Trophoblast cell (in vitro differentiated cells and primary cell): ENCODE measurements at regions not wholly inside any gene's neighbourhood (a gene's known extent, or its start where the extent isn't known, plus 50 kb on each side); places are given as distances from the start of the nearest gene placed in this dataset.

ENCODE experiments used
- DNase-seq, 2 donors: peaks; one replicate each; pipeline ENCODE4 v3.0.0-alpha.2; 2016
- H2AFZ ChIP-seq: 2 replicates; pipeline ENCODE4 v1.6.1; 2013; ENCODE audit warnings: low read length, moderate library complexity, mild to moderate bottlenecking; ENCODE audit not compliant: insufficient read depth, poor library complexity
- H2AK5ac ChIP-seq: 2 replicates; pipeline ENCODE4 v1.6.1; 2013; ENCODE audit warnings: mild to moderate bottlenecking, low read length
- H2BK120ac ChIP-seq: 2 replicates; pipeline ENCODE4 v1.6.1; 2013; ENCODE audit warnings: low read length, mild to moderate bottlenecking, moderate library complexity; ENCODE audit not compliant: insufficient read depth, poor library complexity
- H2BK12ac ChIP-seq: 2 replicates; pipeline ENCODE4 v1.6.1; 2013; ENCODE audit warnings: mild to moderate bottlenecking, low read length, moderate library complexity
- H2BK5ac ChIP-seq: 2 replicates; pipeline ENCODE4 v1.6.1; 2013; ENCODE audit warnings: low read length, low read depth, moderate library complexity, mild to moderate bottlenecking; ENCODE audit not compliant: poor library complexity
- H3K14ac ChIP-seq: 2 replicates; pipeline ENCODE4 v1.6.1; 2013; ENCODE audit warnings: mild to moderate bottlenecking, low read length
- H3K18ac ChIP-seq: 2 replicates; pipeline ENCODE4 v1.6.1; 2013; ENCODE audit warnings: mild to moderate bottlenecking, low read length
- H3K23ac ChIP-seq: 2 replicates; pipeline ENCODE4 v1.6.1; 2013; ENCODE audit warnings: low read length
- H3K27ac ChIP-seq: 2 replicates; pipeline ENCODE4 v1.5.1; 2013; ENCODE audit warnings: low read depth, mild to moderate bottlenecking, inconsistent platforms, low read length, moderate library complexity
- H3K27me3 ChIP-seq: 2 replicates; pipeline ENCODE4 v1.6.1; 2013; ENCODE audit warnings: inconsistent platforms, mild to moderate bottlenecking, low read length, moderate library complexity; ENCODE audit not compliant: insufficient read depth
- H3K36me3 ChIP-seq, 2 experiments: 1 replicate in 1 of 2; 2 replicates in 1 of 2; pipeline ENCODE4 v1.6.1; 2013; ENCODE audit warnings: low read length in 2 of 2, mild to moderate bottlenecking in 2 of 2, moderate library complexity in 1 of 2; ENCODE audit not compliant: insufficient read depth in 2 of 2, control insufficient read depth in 1 of 2
- H3K4ac ChIP-seq: 2 replicates; pipeline ENCODE4 v1.6.1; 2013; ENCODE audit warnings: low read depth, mild to moderate bottlenecking, low read length, moderate library complexity
- H3K4me1 ChIP-seq, 2 experiments: 1 replicate in 1 of 2; 2 replicates in 1 of 2; pipeline ENCODE4 v1.6.1; 2013; ENCODE audit warnings: low read length in 2 of 2, mild to moderate bottlenecking in 2 of 2, moderate library complexity in 1 of 2; ENCODE audit not compliant: insufficient read depth in 2 of 2, control insufficient read depth in 1 of 2
- H3K4me2 ChIP-seq: 2 replicates; pipeline ENCODE4 v1.6.1; 2013; ENCODE audit warnings: inconsistent platforms, mild to moderate bottlenecking, low read length, moderate library complexity
- H3K4me3 ChIP-seq: 2 replicates; pipeline ENCODE4 v1.5.1; 2013; ENCODE audit warnings: mild to moderate bottlenecking, low read depth, low read length, inconsistent platforms
- H3K79me1 ChIP-seq: one replicate; pipeline ENCODE4 v1.6.1; 2013; ENCODE audit warnings: low read length
- H3K79me2 ChIP-seq: 2 replicates; pipeline ENCODE4 v1.6.1; 2013; ENCODE audit warnings: low read length, mild to moderate bottlenecking; ENCODE audit not compliant: control insufficient read depth, insufficient read depth, poor library complexity
- H3K9ac ChIP-seq: 2 replicates; pipeline ENCODE4 v1.6.1; 2013; ENCODE audit warnings: mild to moderate bottlenecking, low read length
- H3K9me3 ChIP-seq: 2 replicates; pipeline ENCODE4 v1.6.1; 2013; ENCODE audit warnings: low read depth, mild to moderate bottlenecking, control low read depth, inconsistent platforms, low read length; ENCODE audit not compliant: insufficient read depth
- H4K12ac ChIP-seq: 2 replicates; pipeline ENCODE4 v1.6.1; 2013; ENCODE audit warnings: low read depth, mild to moderate bottlenecking, low read length, moderate library complexity
- H4K8ac ChIP-seq: 2 replicates; pipeline ENCODE4 v1.6.1; 2013; ENCODE audit warnings: low read depth, mild to moderate bottlenecking, low read length, moderate library complexity
- H4K91ac ChIP-seq: one replicate; pipeline ENCODE4 v1.6.1; 2013; ENCODE audit warnings: low read depth, mild to moderate bottlenecking, low read length, moderate library complexity
- WGBS: extraction: QIAGEN DNeasy Blood & Tissue Kit; methylation state at CpG from one replicate; pipeline ENCODE4 v1.1.7; 2013; ENCODE audit warnings: missing lambda C conversion rate; ENCODE audit not compliant: insufficient read length, insufficient coverage; ENCODE audit errors: extremely low coverage; 5-methylcytosine and 5-hydroxymethylcytosine counted together

DNA sequence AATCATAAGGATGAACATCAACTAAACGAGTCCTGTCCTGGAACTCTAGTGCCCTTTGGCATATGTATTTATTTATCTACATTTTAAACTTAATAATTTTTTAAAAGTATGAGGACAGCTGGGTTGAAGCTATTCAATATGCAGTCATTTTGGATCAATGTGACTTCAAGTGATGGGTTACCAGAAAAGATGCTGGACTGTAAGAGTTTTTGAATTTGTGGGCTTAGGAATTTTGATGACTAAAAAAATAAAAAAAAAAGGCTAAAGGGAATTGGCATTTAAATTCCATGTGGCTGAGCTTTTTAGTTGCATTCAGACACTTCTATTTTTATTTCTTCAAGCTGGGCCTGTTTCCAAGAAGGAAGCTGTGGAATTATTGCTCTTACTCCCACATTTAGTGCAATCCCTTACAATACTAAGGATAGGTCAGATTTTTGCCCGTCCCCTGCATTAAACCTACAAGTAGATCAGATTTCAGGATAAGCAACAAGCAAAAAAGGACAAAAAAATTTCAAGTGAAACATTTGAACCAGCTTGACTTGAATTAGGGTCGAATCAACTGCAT lies 704.2 kb upstream of the CITED2 start:
- peak in 1 of 2 donors; percentile 40 for DNase-seq

DNA sequence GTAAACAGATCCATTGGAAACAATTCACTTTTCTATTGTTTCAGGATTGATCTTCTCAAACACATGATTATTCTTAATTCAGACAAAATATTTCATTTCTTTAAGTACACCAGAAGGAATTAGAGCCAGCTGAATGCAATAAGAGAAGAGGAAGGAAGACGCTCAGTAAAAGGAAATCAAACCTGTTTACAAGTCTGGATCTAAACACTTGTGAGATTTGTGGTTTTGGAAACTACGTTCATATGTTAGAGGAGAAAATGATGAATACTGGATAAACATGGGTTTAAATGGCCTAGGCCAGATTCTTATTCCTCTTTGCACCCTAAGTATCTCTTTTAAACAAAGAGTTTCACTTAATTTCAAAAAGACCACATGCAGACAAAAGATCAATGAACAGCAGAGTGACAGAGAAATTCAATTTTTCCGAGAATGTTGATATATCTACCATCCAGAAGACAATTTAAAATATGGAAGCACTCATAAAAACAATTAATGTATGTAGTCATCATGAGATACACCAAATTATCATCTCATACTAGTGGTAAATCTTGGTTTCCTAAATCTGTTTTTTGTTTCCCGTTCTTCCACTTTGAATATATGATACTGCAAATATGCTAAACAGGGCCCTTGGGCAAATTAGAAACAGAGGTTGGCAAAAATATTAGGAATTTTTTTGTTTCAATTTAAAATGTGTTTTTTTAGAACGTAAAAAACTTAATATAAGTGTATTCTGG lies 703.5 kb upstream of the CITED2 start:
- Histone ChIP-seq H2BK5ac (no peak overlapping the region), H4K8ac (no peak overlapping the region), H3K4me1 (no peaks in the 10 kb centered on the region), H3K9me3 (no peaks in the 10 kb centered on the region), H3K4ac (no peak overlapping the region), H3K79me1 (no peaks in the 10 kb centered on the region), H2AK5ac (no peak overlapping the region), H3K27me3 (no peaks in the 10 kb centered on the region), H2BK12ac (no peak overlapping the region), H3K36me3 (no peaks in the 10 kb centered on the region), H3K14ac (no peak overlapping the region), H3K4me3 (no peak overlapping the region), H3K9ac (no peak overlapping the region), H4K12ac (no peak overlapping the region), H2BK120ac (no peak overlapping the region), H2AFZ (no peak overlapping the region), H4K91ac (no peak overlapping the region), H3K23ac (no peak overlapping the region), H3K79me2 (no peaks in the 10 kb centered on the region), H3K4me2 (no peak overlapping the region), H3K18ac (no peak overlapping the region), H3K27ac (no peak overlapping the region)
- no peak for DNase-seq
- WGBS, result no CpG with 5 or more reads among the region's 5 CpGs

More for the DNA sequence above, 704.2 kb upstream of the CITED2 start:
- H3K4me2 ChIP-seq, result no peak overlapping the region
- H3K4ac ChIP-seq, result no peak overlapping the region
- WGBS, result no CpG with 5 or more reads among the region's 3 CpGs
- no peaks in the 10 kb centered on the region for H3K79me2 ChIP-seq
- no peaks in the 10 kb centered on the region for H3K27me3 ChIP-seq
- no peak overlapping the region for H4K12ac ChIP-seq
- no peaks in the 10 kb centered on the region for H3K9me3 ChIP-seq
- no peaks in the 10 kb centered on the region for H3K4me1 ChIP-seq
- H3K9ac ChIP-seq, result no peak overlapping the region
- no peak overlapping the region for H3K4me3 ChIP-seq
- no peak overlapping the region for H2BK12ac ChIP-seq
- H2AK5ac ChIP-seq, result no peak overlapping the region
- H3K18ac ChIP-seq, result no peak overlapping the region
- no peak overlapping the region for H3K27ac ChIP-seq
- H3K36me3 ChIP-seq, result no peaks in the 10 kb centered on the region
- no peak overlapping the region for H3K23ac ChIP-seq
- no peak overlapping the region for H2BK5ac ChIP-seq
- no peak overlapping the region for H2AFZ ChIP-seq
- H3K14ac ChIP-seq, result no peak overlapping the region
- H3K79me1 ChIP-seq, result no peaks in the 10 kb centered on the region
- H2BK120ac ChIP-seq, result no peak overlapping the region
- no peak overlapping the region for H4K91ac ChIP-seq
- no peak overlapping the region for H4K8ac ChIP-seq

DNA sequence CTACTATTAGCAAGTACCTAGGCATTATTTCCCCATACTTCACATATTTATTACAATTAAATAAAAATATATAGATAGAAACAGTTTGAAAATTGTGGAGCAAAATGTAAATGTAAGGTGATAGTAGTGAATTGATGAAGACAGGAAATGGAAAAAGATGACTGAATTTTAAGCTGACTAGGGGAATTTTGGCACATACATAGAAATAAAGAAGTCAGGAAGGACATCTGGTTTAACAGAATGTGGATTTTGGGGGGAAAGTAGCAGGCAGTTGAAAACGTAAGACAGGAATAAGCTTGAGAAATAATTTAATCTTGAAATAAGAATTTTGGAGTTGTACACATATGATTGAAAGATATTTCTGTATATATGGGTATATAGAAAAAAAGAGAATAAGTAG lies 701.7 kb upstream of the CITED2 start:
- Histone ChIP-seq H4K8ac (no peak overlapping the region), H3K27me3 (no peaks in the 10 kb centered on the region), H2BK5ac (no peak overlapping the region), H4K91ac (no peak overlapping the region), H4K12ac (no peak overlapping the region), H3K36me3 (no peaks in the 10 kb centered on the region), H3K4me3 (no peak overlapping the region), H3K14ac (no peak overlapping the region), H3K79me2 (no peaks in the 10 kb centered on the region), H3K4me2 (no peak overlapping the region), H3K4me1 (no peaks in the 10 kb centered on the region), H3K18ac (no peak overlapping the region), H3K9me3 (no peaks in the 10 kb centered on the region), H2BK12ac (no peak overlapping the region), H3K9ac (no peak overlapping the region), H3K23ac (no peak overlapping the region), H2AFZ (no peak overlapping the region), H2AK5ac (no peak overlapping the region), H3K27ac (no peak overlapping the region), H3K4ac (no peak overlapping the region), H2BK120ac (no peak overlapping the region), H3K79me1 (no peaks in the 10 kb centered on the region)
- WGBS, result no CpG with 5 or more reads among the region's 1 CpG
- no peak for DNase-seq

DNA sequence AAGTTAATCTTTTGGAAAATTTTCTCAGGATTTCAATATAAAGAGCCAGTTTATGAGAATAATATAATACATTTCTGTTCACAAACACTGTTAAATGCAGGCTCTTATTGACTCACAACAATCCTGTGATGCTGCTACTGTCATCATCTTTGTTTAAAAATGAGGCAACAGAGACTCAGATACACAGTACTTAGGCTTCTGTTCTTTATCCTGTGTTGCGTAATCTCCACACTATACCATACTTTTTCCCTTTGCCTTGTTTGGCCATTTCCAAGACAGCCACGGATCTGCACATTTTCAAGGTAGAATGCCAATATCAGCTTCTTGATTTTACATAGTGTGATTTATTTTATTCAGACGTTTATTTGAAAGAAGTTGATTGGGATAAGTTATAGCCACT lies 699.0 kb upstream of the CITED2 start:
- no peaks in the 10 kb centered on the region for H3K79me2 ChIP-seq
- peak in 1 of 2 donors; percentile 47 for DNase-seq
- H4K12ac ChIP-seq, result no peak overlapping the region
- no peaks in the 10 kb centered on the region for H3K27me3 ChIP-seq
- no peak overlapping the region for H2BK5ac ChIP-seq
- no peak overlapping the region for H3K23ac ChIP-seq
- H3K14ac ChIP-seq, result no peak overlapping the region
- WGBS, result no CpG with 5 or more reads among the region's 3 CpGs
- no peak overlapping the region for H2AFZ ChIP-seq
- no peak overlapping the region for H3K18ac ChIP-seq
- no peak overlapping the region for H4K8ac ChIP-seq
- H4K91ac ChIP-seq, result no peak overlapping the region
- no peaks in the 10 kb centered on the region for H3K79me1 ChIP-seq
- H2BK120ac ChIP-seq, result no peak overlapping the region
- H3K36me3 ChIP-seq, result no peaks in the 10 kb centered on the region
- H2AK5ac ChIP-seq, result no peak overlapping the region
- no peak overlapping the region for H3K4me2 ChIP-seq
- H3K9ac ChIP-seq, result no peak overlapping the region
- no peak overlapping the region for H3K4me3 ChIP-seq
- no peak overlapping the region for H3K27ac ChIP-seq
- no peak overlapping the region for H2BK12ac ChIP-seq
- no peaks in the 10 kb centered on the region for H3K4me1 ChIP-seq
- no peak overlapping the region for H3K4ac ChIP-seq
- H3K9me3 ChIP-seq, result no peaks in the 10 kb centered on the region
